ENCODE measurements at regions not wholly inside any gene's neighbourhood (a gene's known extent, or its start where the extent isn't known, plus 50 kb on each side); places are given as distances from the start of the nearest gene placed in this dataset.

- POLR2A ChIA-PET: no interaction called here
- CTCF ChIA-PET: no interaction called here
- DNase-seq (ENCODE audit: extremely low spot score): no peak
- TF ChIP-seq TARDBP (IDR thresholded peaks at IDR 0.05) (no peak), FOXA1 (IDR thresholded peaks at IDR 0.05) (no peak), HDGF (IDR thresholded peaks at IDR 0.05; ENCODE audit: borderline replicate concordance) (no peak), FOXK2 (IDR thresholded peaks at IDR 0.05) (no peak), BHLHE40 (IDR thresholded peaks at IDR 0.05; ENCODE audit: borderline replicate concordance) (no peak), ARNT (IDR thresholded peaks at IDR 0.05) (no peak), ELF4 (IDR thresholded peaks at IDR 0.05) (no peak), PKNOX1 (IDR thresholded peaks at IDR 0.05) (no peak), LEF1 (IDR thresholded peaks at IDR 0.05; ENCODE audit: borderline replicate concordance) (no peak)
Measured at GRCh38 chr15:25089577-25089976, 134.8 kb downstream of the SNRPN start.

- DNase-seq (ENCODE audit: extremely low spot score): no peak
- TF ChIP-seq TARDBP (IDR thresholded peaks at IDR 0.05) (no peak), HDGF (IDR thresholded peaks at IDR 0.05; ENCODE audit: borderline replicate concordance) (no peak), PKNOX1 (IDR thresholded peaks at IDR 0.05) (no peak), ELF4 (IDR thresholded peaks at IDR 0.05) (no peak), ZNF384 (IDR thresholded peaks at IDR 0.05) (no peak), CTBP1 (IDR thresholded peaks at IDR 0.05; ENCODE audit: borderline replicate concordance) (no peak), FOXM1 (IDR thresholded peaks at IDR 0.05; ENCODE audit: borderline replicate concordance) (no peak), FOXA1 (IDR thresholded peaks at IDR 0.05) (no peak), L3MBTL2 (conservative IDR thresholded peaks at IDR 0.05) (no peak), SP1 (IDR thresholded peaks at IDR 0.05) (no peak)
- ChIA-PET CTCF (no interaction called here), POLR2A (no interaction called here)
Measured at GRCh38 chr15:25090073-25090733, 135.4 kb downstream of the SNRPN start.

GRCh38 chr15:25091421-25092158 lies 136.8 kb downstream of the SNRPN start:
- POLR2A ChIA-PET: no interaction called here
- no peak for DNase-seq (ENCODE audit: extremely low spot score)
- CTCF ChIA-PET: no interaction called here
- no peak for TF ChIP-seq FOXK2 (IDR thresholded peaks at IDR 0.05)
- no peak for TF ChIP-seq TARDBP (IDR thresholded peaks at IDR 0.05)
- no peak for TF ChIP-seq NFRKB (IDR thresholded peaks at IDR 0.05)
- TF ChIP-seq SUZ12 (IDR thresholded peaks at IDR 0.05): no peak
- no peak for TF ChIP-seq ELF4 (IDR thresholded peaks at IDR 0.05)
- no peak for TF ChIP-seq FOXM1 (IDR thresholded peaks at IDR 0.05; ENCODE audit: borderline replicate concordance)
- TF ChIP-seq LEF1 (IDR thresholded peaks at IDR 0.05; ENCODE audit: borderline replicate concordance): no peak
- no peak for TF ChIP-seq PKNOX1 (IDR thresholded peaks at IDR 0.05)
- TF ChIP-seq CTBP1 (IDR thresholded peaks at IDR 0.05; ENCODE audit: borderline replicate concordance): no peak
- TF ChIP-seq SP1 (IDR thresholded peaks at IDR 0.05): no peak
- no peak for TF ChIP-seq BHLHE40 (IDR thresholded peaks at IDR 0.05; ENCODE audit: borderline replicate concordance)
- no peak for TF ChIP-seq HDGF (IDR thresholded peaks at IDR 0.05; ENCODE audit: borderline replicate concordance)
- no peak for TF ChIP-seq FOXA1 (IDR thresholded peaks at IDR 0.05)
- TF ChIP-seq L3MBTL2 (conservative IDR thresholded peaks at IDR 0.05): no peak
- no peak for TF ChIP-seq ARNT (IDR thresholded peaks at IDR 0.05)
- TF ChIP-seq ZNF384 (IDR thresholded peaks at IDR 0.05): no peak

GRCh38 chr15:25092661-25093060 lies 137.9 kb downstream of the SNRPN start:
- POLR2A ChIA-PET: no interaction called here
- CTCF ChIA-PET: no interaction called here

More at GRCh38 chr15:25092661-25093060, 137.9 kb downstream of the SNRPN start:
- no peak for DNase-seq (ENCODE audit: extremely low spot score)
- TF ChIP-seq ARNT (IDR thresholded peaks at IDR 0.05) (no peak), CTBP1 (IDR thresholded peaks at IDR 0.05; ENCODE audit: borderline replicate concordance) (no peak), NFRKB (IDR thresholded peaks at IDR 0.05) (no peak), FOXK2 (IDR thresholded peaks at IDR 0.05) (no peak), BHLHE40 (IDR thresholded peaks at IDR 0.05; ENCODE audit: borderline replicate concordance) (no peak), LEF1 (IDR thresholded peaks at IDR 0.05; ENCODE audit: borderline replicate concordance) (no peak), FOXA1 (IDR thresholded peaks at IDR 0.05) (no peak), TARDBP (IDR thresholded peaks at IDR 0.05) (no peak), PKNOX1 (IDR thresholded peaks at IDR 0.05) (no peak), HDGF (IDR thresholded peaks at IDR 0.05; ENCODE audit: borderline replicate concordance) (no peak), FOXM1 (IDR thresholded peaks at IDR 0.05; ENCODE audit: borderline replicate concordance) (no peak), ZNF384 (IDR thresholded peaks at IDR 0.05) (no peak), SUZ12 (IDR thresholded peaks at IDR 0.05) (no peak), SP1 (IDR thresholded peaks at IDR 0.05) (no peak), ELF4 (IDR thresholded peaks at IDR 0.05) (no peak), L3MBTL2 (conservative IDR thresholded peaks at IDR 0.05) (no peak)
